ENCODE measurements at regions not wholly inside any gene's neighbourhood (a gene's known extent, or its start where the extent isn't known, plus 50 kb on each side); places are given as distances from the start of the nearest gene placed in this dataset.
A peak's percentile ranks its signal among the peaks of the same experiment; 100 is the strongest.

DNA sequence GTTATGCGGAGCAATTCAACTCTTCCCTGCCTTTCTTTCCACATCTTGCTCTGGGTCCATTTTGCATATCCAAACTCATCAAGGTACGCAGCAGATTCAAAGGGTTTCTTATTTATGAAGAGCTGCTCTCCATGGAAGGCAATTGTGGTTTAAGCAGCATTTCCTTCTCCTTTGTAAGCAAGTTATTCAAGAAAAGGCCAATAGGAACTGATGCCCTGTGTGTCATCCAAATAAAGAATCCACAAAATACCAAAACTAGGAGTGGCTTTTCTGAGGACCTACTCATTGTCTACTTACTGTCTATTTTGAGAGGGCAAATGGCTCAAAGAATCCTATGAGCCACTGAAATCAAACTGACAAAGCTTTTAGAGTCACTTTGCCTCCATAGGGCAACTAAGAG, 253.1 kb downstream of the PTEN start:
- intact Hi-C loops (cut with micrococcal nuclease): loop anchor here (2.0 to 5.0 kb wide), 2 partner anchors 78 to 436 kb away; no protein-coding TSS in a partner anchor
- CTCF ChIA-PET: interaction anchor here (1.3 kb wide), 1 partner anchor 54 kb away, joined by 3 read pairs; no protein-coding TSS in a partner anchor

DNA sequence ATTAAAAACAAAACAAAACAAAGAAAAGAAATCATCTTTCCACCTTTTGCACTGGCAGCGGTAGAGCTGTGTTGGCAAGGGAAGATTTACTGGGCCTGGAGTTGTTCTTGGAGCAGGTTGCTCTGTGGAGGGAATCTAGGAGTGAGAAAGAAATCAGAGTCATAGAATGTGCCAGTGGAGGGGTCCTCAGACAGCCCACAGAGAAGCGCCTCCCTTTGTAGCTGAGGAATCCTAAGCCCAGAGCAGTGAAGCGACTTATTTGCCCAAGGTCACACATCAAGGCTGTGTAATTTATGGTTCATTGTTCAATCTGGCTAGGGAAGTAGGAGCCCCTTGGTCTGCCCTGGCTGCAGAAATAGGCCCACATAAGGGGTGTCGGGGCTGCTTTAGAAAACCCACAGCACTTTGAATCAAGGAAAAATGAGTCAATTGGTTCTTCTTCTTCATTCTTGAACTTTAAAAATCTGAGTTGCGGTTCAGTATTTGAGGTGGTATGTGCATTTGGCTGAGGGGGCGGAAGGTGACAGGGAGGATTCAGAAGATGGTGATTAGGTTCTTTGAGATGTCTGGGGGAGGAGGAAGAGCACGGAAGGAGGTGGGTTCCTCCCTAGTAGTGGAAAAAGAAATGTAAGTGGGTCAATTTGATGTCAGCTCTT, 253.7 kb downstream of the PTEN start:
- DNase-seq: peak; percentile 71
- H3K9me3 Mint-ChIP-seq: no peaks in the 10 kb centered on the region
- peaks cover 15% of the 10 kb centered on the region for H3K27me3 Mint-ChIP-seq (ENCODE audit: low read depth)
- CTCF ChIA-PET: interaction anchor here (2.0 kb wide), 1 partner anchor 25 kb away, joined by 7 read pairs; no protein-coding TSS in a partner anchor
- no peaks in the 10 kb centered on the region for H3K36me3 Mint-ChIP-seq (ENCODE audit: low read depth)
- intact Hi-C loops (cut with micrococcal nuclease): loop anchor here (1.0 to 5.0 kb wide), 8 partner anchors 21 to 435 kb away; no protein-coding TSS in a partner anchor
- no peak overlapping the region for H3K4me3 Mint-ChIP-seq
- peaks cover 18% of the 10 kb centered on the region for H3K4me1 Mint-ChIP-seq (ENCODE audit: low read depth)
- no peak overlapping the region for H3K27ac Mint-ChIP-seq

More for the DNA sequence above, 253.1 kb downstream of the PTEN start:
- Mint-ChIP-seq H3K27ac (no peak overlapping the region), H3K4me3 (no peak overlapping the region), H3K27me3 (ENCODE audit: low read depth) (peaks cover 14% of the 10 kb centered on the region), H3K4me1 (ENCODE audit: low read depth) (peaks cover 18% of the 10 kb centered on the region), H3K9me3 (no peaks in the 10 kb centered on the region), H3K36me3 (ENCODE audit: low read depth) (no peaks in the 10 kb centered on the region)
- DNase-seq: no peak

DNA sequence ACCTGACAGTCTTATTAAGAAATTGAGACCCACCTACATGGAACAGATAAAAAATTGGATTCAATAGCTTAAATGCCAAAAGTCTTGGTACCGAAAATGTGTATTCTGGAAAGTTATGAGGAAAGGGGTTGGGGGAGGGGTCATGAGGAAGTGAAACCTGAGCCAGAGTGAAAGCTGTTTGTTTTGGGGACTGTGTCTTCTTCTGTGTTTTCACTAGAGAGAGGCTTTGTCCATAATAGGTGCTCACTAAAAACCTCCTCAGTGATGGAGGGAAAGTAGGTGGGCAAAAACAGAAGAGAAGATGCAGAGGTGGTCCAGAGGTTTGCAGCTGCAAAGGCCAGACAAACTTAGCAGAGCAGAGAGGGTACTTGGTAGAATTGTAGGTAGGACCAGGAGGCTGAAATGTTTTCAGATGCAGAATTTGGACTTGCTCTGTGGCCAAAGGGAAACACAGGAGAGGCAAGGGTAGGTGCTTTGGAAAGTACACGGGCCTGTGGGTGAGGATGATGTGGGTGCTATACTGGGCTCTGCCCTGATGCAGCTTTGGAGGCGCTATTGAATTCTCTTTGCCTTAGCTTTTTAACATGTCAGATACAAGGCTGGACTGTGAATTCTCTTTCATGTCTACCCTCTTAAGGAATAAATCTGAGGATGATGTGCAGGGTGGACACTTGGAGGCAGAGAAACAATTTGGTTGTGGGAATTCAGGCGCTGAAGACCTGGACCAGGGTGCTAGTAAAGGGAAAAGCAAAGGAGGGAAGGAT, 254.6 kb downstream of the PTEN start:
- Mint-ChIP-seq H3K36me3 (ENCODE audit: low read depth) (no peaks in the 10 kb centered on the region), H3K27me3 (ENCODE audit: low read depth) (peaks cover 15% of the 10 kb centered on the region), H3K4me1 (ENCODE audit: low read depth) (peaks cover 18% of the 10 kb centered on the region), H3K9me3 (no peaks in the 10 kb centered on the region), H3K27ac (no peak overlapping the region), H3K4me3 (no peak overlapping the region)
- intact Hi-C loops (cut with micrococcal nuclease): loop anchor here (1.0 to 5.0 kb wide), 9 partner anchors 20 to 434 kb away; no protein-coding TSS in a partner anchor
- DNase-seq: no peak
- CTCF ChIA-PET: interaction anchor here (0.6 to 2.0 kb wide), 2 partner anchors 26 to 179 kb away, joined by 3 to 7 read pairs; no protein-coding TSS in a partner anchor

DNA sequence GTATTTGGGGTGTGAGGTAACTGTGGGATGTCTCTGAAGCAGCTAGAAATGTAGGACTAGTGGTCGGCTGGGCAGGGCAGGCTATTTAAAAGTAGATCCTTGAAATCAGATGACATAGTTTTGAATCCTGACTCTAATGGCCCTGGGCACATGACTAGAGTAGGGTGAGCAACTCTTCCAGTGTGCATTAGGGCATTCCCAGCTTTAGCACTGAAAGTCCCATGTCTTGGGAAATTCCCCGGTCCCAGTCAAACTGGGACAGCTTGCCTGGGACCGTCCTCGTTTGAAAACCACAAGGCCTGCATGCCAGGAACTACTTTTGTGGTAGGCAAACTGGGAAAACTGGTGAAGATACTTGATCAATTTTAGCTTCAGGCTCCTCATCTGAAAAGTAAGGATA, 255.3 kb downstream of the PTEN start:
- Mint-ChIP-seq H3K4me3 (no peak overlapping the region), H3K36me3 (ENCODE audit: low read depth) (no peaks in the 10 kb centered on the region), H3K27me3 (ENCODE audit: low read depth) (peaks cover 18% of the 10 kb centered on the region), H3K27ac (no peak overlapping the region), H3K4me1 (ENCODE audit: low read depth) (peaks cover 18% of the 10 kb centered on the region), H3K9me3 (no peaks in the 10 kb centered on the region)
- intact Hi-C loops (cut with micrococcal nuclease): loop anchor here (2.0 to 5.0 kb wide), 2 partner anchors 270 to 434 kb away; no protein-coding TSS in a partner anchor
- DNase-seq: no peak
- CTCF ChIA-PET: interaction anchor here (2.0 kb wide), 1 partner anchor 27 kb away, joined by 7 read pairs; no protein-coding TSS in a partner anchor

DNA sequence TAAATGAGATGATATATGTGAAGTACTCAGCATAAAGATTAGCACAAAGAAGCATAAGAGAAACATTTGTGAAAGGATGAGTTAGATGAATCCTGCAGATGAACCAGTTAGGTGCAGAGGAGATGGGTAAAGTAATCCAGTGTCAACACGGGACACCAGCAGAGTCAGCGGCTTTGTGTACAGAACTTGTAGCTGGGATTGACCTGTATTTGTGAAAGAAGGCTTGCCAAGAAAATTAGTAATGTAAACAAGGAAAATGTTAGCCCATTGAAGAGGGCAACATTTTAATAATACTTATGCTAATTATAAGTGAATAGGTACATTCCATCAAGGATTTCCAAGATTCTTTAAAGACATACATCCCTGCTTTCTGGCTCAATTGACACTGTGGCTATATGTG, 255.7 kb downstream of the PTEN start:
- DNase-seq: no peak
- Mint-ChIP-seq H3K4me3 (no peak overlapping the region), H3K4me1 (ENCODE audit: low read depth) (peaks cover 15% of the 10 kb centered on the region), H3K9me3 (no peaks in the 10 kb centered on the region), H3K27me3 (ENCODE audit: low read depth) (peaks cover 20% of the 10 kb centered on the region), H3K36me3 (ENCODE audit: low read depth) (no peaks in the 10 kb centered on the region), H3K27ac (no peak overlapping the region)
- intact Hi-C loops (cut with micrococcal nuclease): loop anchor here (2.0 to 5.0 kb wide), 2 partner anchors 270 to 433 kb away; no protein-coding TSS in a partner anchor
- CTCF ChIA-PET: no interaction called here

DNA sequence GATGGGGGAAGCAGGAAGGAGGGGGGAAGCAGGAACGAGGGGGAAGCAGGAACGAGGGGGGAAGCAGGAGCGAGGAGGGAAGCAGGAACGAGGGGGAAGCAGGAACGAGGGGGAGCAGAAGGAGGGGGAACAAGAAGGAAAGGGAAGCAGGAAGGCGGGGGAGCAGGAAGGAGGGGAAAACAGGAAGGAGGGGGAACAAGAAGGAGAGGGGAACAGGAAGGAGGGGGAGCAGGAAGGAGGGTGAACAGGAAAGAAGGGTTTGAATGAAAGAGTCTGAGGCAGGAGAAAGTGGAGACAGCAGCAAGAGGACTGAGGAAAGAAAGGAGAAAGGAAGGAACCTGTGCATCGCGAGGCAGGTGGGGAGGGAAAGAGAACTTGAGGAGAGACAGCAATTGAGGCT, 256.6 kb downstream of the PTEN start:
- H3K27me3 Mint-ChIP-seq (ENCODE audit: low read depth): peaks cover 14% of the 10 kb centered on the region
- intact Hi-C loops (cut with micrococcal nuclease): no loop called here
- H3K4me1 Mint-ChIP-seq (ENCODE audit: low read depth): peaks cover 10% of the 10 kb centered on the region
- no peaks in the 10 kb centered on the region for H3K9me3 Mint-ChIP-seq
- no peak overlapping the region for H3K27ac Mint-ChIP-seq
- CTCF ChIA-PET: no interaction called here
- no peaks in the 10 kb centered on the region for H3K36me3 Mint-ChIP-seq (ENCODE audit: low read depth)
- no peak overlapping the region for H3K4me3 Mint-ChIP-seq
- no peak for DNase-seq

DNA sequence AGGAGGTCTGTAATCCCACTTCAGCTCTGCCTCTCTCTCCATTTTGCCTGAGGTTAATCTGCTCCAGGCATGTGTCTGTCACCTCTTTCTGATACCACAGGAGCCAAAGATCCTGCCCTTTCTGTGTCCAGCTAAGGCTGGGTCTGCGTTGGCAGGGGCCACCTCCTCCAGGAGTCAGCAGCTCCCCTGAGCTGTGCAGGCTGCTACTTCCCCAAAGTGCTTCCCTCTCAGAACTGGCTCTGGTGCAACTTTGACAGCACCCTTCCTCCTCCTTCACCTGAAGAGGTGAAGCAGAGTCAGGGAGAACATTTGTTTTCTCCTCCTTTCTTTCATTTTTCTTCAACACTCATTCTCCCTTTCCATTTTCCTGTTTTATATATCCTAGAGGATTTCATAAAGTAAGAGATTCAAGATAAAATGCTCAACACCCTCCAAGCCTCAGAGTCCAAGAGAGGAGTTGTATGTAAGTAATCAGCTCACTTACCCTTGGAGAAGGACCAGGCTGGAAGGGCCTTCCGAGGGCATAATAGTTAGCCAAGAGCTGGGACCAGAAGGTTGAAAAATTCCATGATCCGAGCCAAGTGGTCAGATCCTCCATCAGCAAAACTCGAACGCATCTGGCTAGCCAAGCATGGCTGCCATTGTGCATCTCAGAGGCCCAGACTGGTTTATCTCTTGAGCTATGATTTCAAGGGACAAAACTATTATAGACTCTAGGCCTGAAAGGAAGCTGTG, 257.3 kb downstream of the PTEN start:
- H3K4me1 Mint-ChIP-seq (ENCODE audit: low read depth): peaks cover 10% of the 10 kb centered on the region
- H3K4me3 Mint-ChIP-seq: no peak overlapping the region
- no peaks in the 10 kb centered on the region for H3K36me3 Mint-ChIP-seq (ENCODE audit: low read depth)
- no peak for DNase-seq
- intact Hi-C loops (cut with micrococcal nuclease): no loop called here
- no peaks in the 10 kb centered on the region for H3K9me3 Mint-ChIP-seq
- CTCF ChIA-PET: interaction anchor here (1.0 to 1.5 kb wide), 3 partner anchors 18 to 269 kb away, joined by 3 read pairs; no protein-coding TSS in a partner anchor
- no peak overlapping the region for H3K27ac Mint-ChIP-seq
- H3K27me3 Mint-ChIP-seq (ENCODE audit: low read depth): peaks cover 12% of the 10 kb centered on the region

DNA sequence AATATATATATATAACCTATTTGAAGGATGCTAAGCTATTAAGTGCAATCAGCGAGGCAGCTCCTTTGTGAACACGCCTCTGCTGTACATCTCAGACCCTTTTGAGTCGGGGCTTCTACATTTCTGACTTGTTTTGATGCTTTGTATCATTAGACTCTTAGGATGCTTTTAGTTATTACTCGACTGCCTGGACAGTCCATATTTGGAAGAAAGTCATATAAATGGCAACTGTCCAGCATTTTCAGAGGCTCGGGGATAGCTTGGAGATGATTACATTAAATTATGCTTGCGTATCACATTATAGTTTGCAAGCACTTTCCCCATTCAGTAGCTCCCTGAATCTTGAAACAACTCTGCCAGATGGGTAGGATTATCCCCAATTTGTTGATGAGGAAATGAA, 257.9 kb downstream of the PTEN start:
- peaks cover 12% of the 10 kb centered on the region for H3K27me3 Mint-ChIP-seq (ENCODE audit: low read depth)

DNA sequence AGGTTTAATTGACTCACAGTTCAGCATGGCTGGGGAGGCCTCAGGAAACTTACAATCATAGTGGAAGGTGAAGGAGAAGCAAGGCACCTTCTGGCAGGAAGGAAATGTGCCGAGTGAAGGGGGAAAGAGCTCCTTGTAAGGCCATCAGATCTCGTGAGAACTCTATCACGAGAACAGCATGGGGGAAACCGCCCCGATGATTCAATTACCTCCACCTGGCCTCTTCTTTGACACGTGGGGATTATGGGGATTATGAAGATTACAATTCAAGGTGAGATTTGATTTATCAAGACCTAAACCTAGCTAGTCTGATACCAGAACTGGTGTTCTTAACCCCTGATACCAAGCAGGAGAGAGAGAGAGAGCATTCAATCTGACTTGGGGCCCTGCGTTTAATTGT, 258.7 kb downstream of the PTEN start:
- Mint-ChIP-seq H3K9me3 (no peaks in the 10 kb centered on the region), H3K4me3 (no peak overlapping the region), H3K27ac (no peak overlapping the region), H3K36me3 (ENCODE audit: low read depth) (no peaks in the 10 kb centered on the region), H3K4me1 (ENCODE audit: low read depth) (peaks cover 14% of the 10 kb centered on the region), H3K27me3 (ENCODE audit: low read depth) (peaks cover 12% of the 10 kb centered on the region)
- CTCF ChIA-PET: no interaction called here
- DNase-seq: no peak
- intact Hi-C loops (cut with micrococcal nuclease): no loop called here

More for the DNA sequence above, 257.9 kb downstream of the PTEN start:
- intact Hi-C loops (cut with micrococcal nuclease): no loop called here
- Mint-ChIP-seq H3K4me1 (ENCODE audit: low read depth) (peaks cover 10% of the 10 kb centered on the region), H3K9me3 (no peaks in the 10 kb centered on the region), H3K27ac (no peak overlapping the region), H3K36me3 (ENCODE audit: low read depth) (no peaks in the 10 kb centered on the region), H3K4me3 (no peak overlapping the region)
- DNase-seq: no peak
- CTCF ChIA-PET: interaction anchor here (1.0 to 1.5 kb wide), 3 partner anchors 17 to 268 kb away, joined by 3 read pairs; no protein-coding TSS in a partner anchor

DNA sequence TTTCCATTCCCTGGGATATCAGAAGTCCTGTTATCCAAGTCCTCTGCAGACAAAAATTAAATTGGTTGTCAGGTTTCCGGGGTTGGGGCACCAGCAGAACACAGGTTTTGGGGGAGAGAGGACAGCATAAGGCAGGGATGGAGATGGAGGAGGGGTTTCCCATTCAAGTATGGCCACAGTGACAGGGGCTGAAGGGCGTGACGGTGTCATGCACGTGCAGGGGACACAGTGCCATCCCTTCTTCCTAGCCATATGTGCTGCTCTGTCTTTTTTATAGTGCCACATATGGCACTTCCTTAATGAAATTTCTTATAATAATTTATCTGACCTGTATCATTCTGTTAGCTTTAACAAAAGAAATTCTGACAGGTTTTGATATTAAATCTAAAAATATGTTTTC, 259.2 kb downstream of the PTEN start:
- H3K27ac Mint-ChIP-seq: no peak overlapping the region
- no peak overlapping the region for H3K4me3 Mint-ChIP-seq
- peaks cover 14% of the 10 kb centered on the region for H3K4me1 Mint-ChIP-seq (ENCODE audit: low read depth)
- DNase-seq: no peak
- H3K27me3 Mint-ChIP-seq (ENCODE audit: low read depth): peaks cover 12% of the 10 kb centered on the region
- H3K36me3 Mint-ChIP-seq (ENCODE audit: low read depth): no peaks in the 10 kb centered on the region
- intact Hi-C loops (cut with micrococcal nuclease): no loop called here
- CTCF ChIA-PET: no interaction called here
- no peaks in the 10 kb centered on the region for H3K9me3 Mint-ChIP-seq

DNA sequence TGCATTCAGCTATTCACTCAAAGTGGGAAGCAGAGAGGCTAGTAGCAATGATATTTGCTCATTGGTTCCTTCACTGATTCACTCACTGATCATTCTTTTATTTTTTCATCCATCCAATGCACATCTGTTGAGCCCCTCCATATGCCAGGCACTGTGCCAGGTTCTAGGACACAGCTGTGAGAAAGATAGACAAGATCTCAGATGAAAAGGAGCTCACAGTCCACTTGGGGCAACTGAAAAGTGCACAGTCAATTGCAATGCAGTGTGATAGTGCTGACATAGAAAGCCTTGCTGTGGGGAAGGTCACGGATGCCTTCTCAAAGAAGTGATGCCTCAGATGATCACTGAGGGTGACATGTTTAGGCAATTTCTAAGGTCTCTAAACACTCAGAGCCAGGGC, 262.3 kb downstream of the PTEN start:
- H3K27me3 Mint-ChIP-seq (ENCODE audit: low read depth): peaks cover 11% of the 10 kb centered on the region
- CTCF ChIA-PET: interaction anchor here (1.6 kb wide), 1 partner anchor 265 kb away, joined by 4 read pairs; no protein-coding TSS in a partner anchor
- H3K27ac Mint-ChIP-seq: no peak overlapping the region
- H3K36me3 Mint-ChIP-seq (ENCODE audit: low read depth): no peaks in the 10 kb centered on the region
- H3K9me3 Mint-ChIP-seq: peaks cover 2% of the 10 kb centered on the region
- intact Hi-C loops (cut with micrococcal nuclease): loop anchor here (1.0 kb wide), 1 partner anchor 13 kb away; no protein-coding TSS in a partner anchor
- H3K4me1 Mint-ChIP-seq (ENCODE audit: low read depth): peaks cover 5% of the 10 kb centered on the region
- DNase-seq: no peak
- no peak overlapping the region for H3K4me3 Mint-ChIP-seq

DNA sequence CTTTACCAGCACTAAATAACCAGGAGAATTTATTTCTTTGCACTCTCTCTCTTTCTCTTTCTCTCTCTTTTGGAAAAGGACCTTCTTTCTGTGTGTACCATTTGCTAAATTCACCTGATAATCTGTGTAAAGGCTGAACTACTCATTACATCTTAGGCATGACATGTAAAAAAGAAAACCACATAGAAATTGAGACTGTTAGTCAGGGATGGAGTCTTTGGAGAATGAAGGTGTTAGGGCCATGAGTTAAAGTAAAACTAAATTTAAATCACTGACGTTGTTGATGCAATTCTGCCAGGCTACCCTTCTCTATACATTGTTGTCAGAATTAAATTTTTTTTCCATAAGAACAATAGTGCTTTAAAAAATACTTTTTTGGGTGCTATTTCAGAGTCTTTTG, 263.3 kb downstream of the PTEN start:
- Mint-ChIP-seq H3K27me3 (ENCODE audit: low read depth) (peaks cover 6% of the 10 kb centered on the region), H3K9me3 (peaks cover 2% of the 10 kb centered on the region), H3K27ac (no peak overlapping the region), H3K4me3 (no peak overlapping the region), H3K36me3 (ENCODE audit: low read depth) (no peaks in the 10 kb centered on the region), H3K4me1 (ENCODE audit: low read depth) (peaks cover 3% of the 10 kb centered on the region)
- no peak for DNase-seq
- CTCF ChIA-PET: no interaction called here
- intact Hi-C loops (cut with micrococcal nuclease): loop anchor here (1.0 kb wide), 1 partner anchor 12 kb away; no protein-coding TSS in a partner anchor
